ENCODE measurements at regions not wholly inside any gene's neighbourhood (a gene's known extent, or its start where the extent isn't known, plus 50 kb on each side); places are given as distances from the start of the nearest gene placed in this dataset.

DNA sequence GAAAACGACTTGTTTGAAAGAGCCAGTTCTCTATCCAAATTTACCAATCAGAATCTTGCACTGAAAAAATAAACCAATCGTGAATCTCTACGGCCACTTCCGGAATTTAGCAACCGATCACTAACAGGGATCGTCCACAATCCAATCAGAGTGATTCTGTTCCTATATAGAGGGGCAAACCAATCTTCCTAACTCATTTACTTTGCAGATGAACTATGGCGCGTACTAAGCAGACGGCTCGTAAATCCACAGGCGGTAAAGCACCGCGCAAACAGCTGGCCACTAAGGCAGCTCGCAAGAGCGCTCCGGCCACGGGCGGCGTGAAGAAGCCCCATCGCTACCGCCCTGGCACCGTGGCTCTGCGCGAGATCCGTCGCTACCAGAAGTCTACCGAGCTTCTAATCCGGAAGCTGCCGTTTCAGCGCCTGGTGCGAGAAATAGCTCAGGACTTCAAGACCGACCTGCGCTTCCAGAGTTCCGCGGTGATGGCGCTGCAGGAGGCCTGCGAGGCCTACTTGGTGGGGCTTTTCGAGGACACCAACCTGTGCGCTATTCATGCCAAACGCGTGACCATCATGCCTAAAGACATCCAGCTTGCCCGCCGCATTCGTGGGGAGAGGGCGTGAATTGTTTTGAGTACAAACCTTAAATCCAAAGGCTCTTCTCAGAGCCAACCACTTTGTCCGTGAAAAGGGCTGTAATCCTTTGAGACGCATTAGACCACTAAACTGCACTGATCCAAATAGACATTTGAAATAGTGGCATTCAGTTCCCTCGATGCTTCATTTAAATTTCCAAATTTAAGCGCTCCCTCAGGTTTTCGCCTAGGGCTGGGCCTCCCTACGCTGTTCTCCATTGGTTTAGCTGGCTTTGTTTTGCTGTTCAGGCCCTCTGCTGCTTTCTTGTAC, 138.0 kb downstream of the HFE start:
- peak overlapping the region; percentile 64 for H3K4me3 ChIP-seq (ENCODE audit: low read depth, low read length)
- TF ChIP-seq, protein P1, sequence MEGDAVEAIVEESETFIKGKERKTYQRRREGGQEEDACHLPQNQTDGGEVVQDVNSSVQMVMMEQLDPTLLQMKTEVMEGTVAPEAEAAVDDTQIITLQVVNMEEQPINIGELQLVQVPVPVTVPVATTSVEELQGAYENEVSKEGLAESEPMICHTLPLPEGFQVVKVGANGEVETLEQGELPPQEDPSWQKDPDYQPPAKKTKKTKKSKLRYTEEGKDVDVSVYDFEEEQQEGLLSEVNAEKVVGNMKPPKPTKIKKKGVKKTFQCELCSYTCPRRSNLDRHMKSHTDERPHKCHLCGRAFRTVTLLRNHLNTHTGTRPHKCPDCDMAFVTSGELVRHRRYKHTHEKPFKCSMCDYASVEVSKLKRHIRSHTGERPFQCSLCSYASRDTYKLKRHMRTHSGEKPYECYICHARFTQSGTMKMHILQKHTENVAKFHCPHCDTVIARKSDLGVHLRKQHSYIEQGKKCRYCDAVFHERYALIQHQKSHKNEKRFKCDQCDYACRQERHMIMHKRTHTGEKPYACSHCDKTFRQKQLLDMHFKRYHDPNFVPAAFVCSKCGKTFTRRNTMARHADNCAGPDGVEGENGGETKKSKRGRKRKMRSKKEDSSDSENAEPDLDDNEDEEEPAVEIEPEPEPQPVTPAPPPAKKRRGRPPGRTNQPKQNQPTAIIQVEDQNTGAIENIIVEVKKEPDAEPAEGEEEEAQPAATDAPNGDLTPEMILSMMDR (IDR thresholded peaks at IDR 0.05; ENCODE audit: low read depth, low read length): peak; percentile 24; the same call in 1 of the 2 replicates

DNA sequence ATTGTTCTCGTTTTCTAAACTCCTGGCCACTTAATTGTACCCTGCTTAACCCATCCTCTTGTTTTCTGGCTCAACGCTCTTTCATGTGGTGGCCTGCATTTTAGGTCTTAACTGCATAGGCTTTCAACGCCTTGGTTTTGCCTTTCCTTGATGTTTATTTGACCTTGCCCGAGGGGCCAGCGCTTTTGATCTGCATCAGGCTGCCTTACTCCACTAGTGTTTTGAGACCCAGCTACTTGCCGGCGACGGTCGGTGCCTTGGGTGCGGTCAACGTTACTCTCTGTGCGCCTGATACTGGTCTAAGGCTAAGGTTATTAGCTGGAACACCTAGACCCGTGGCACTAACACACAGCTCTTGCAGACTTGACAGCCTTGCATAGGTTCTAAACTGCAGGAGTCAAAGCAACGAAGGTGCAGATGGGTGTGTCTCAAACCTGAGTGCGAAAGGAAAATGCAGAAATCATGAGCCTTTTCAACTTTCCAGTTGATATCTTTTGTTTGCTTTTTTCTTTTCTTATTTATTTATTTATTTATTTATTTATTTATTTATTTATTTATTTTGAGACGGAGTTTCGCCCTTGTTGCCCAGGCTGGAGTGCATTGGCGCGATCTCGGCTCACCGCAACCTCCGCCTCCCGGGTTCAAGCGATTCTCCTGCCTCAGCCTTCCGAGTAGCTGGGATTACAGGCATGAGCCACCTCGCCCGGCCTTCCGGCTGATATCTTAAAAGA, 138.8 kb downstream of the HFE start:
- H3K4me3 ChIP-seq (ENCODE audit: low read depth, low read length): peak overlapping the region; percentile 64
- TF ChIP-seq, protein P1 (IDR thresholded peaks at IDR 0.05; ENCODE audit: low read depth, low read length): no peak

DNA sequence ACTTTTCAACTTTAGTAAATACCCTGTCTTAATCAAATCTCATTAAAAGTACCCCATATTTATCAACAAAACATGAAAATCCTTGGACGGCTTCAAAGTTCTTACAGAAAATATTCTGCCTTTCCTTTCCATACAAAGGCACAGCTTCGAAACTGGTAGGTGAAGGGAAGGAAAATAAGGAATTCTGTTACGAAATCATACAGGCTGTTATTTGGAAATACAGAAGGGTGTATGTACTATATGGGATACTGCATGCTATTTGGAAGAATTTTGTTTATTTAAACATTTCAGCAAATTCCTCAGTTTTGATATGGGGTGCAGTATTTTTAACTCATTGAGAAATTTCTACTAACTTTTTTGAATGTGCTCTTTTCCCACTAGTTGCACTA, 138.4 kb upstream of the BTN3A2 start:
- no peak overlapping the region for H3K4me3 ChIP-seq (ENCODE audit: low read depth, low read length)
- TF ChIP-seq, protein P1 (IDR thresholded peaks at IDR 0.05; ENCODE audit: low read depth, low read length): no peak

DNA sequence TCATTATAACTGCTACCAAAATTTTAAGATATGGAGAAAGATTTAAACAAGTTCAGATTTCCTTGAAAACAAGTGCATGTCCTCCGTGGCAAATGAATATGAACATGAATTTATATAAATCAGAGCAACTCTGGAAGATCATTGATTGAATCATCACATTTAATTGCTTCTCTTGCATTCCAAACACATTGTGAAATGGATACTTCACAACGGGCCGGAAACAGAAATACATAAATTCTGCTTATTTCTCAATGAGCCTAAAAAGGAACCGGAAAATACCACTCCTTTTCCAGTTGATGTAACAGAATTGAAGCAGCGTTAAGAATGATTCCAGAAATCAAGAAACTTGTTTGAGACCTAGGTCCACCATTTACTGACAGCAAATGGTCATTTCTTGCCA, 134.6 kb upstream of the BTN3A2 start:
- H3K4me3 ChIP-seq (ENCODE audit: low read depth, low read length): no peak overlapping the region
- TF ChIP-seq, protein P1 (IDR thresholded peaks at IDR 0.05; ENCODE audit: low read depth, low read length): no peak

DNA sequence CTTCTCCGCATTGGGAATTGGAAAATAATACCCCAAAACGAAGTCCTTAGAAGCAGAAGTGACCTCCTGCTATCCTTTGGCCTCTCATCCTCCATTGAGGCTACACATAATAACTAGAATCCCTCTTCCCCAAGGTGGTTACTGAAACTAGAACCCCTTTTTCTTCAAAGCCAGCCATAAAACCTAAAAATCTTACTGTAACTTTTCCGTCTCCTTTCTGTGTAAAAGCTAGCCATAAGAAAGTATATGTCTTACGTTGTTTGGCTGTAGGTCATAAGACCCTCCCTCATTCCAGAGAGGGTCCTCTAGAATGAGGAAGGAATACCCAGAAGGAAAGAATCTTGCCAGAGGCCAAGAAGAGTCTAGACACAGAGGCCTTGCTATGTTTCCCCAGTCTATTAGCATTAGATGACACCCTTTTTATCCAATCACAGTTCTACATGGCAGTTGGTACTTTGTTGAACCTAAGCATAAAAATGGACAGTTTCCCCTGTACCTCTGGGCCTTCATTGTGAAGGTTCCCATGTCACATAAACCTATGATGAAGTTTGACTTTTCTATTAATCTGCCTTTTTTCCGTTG, 133.9 kb upstream of the BTN3A2 start:
- no peak overlapping the region for H3K4me3 ChIP-seq (ENCODE audit: low read depth, low read length)
- TF ChIP-seq, protein P1 (IDR thresholded peaks at IDR 0.05; ENCODE audit: low read depth, low read length): no peak

DNA sequence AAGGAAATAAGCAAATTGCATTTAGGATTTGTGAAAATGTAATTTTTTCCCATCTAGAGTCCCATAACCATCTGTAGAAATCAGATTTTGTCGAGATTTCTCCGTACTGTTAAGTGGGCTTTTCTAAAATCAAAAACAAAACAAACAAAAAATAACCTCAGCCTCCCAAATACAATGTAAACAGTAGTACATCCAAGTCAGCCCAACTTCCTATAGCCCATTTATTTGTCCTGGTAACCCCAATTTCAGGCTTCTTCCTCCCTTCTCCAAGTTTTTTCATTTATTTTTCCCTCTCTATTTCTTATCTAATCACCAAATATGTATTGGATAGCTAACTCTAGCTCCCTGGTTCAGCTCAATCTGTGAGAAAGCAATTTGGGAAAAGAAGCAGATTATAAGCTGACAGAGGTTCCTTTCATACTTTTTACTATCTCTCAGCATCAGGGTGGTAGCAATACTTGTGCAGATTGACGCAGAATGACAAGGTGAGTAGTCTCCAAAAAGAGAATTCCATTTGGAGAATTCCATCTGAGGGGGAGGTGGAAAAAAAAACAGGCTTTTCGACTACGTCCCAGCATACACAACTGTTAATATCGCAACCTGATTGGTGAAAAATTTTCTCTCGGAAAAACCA, 132.6 kb upstream of the BTN3A2 start:
- no peak overlapping the region for H3K4me3 ChIP-seq (ENCODE audit: low read depth, low read length)
- TF ChIP-seq, protein P1 (IDR thresholded peaks at IDR 0.05; ENCODE audit: low read depth, low read length): no peak
